K562 (cell line): ENCODE measurements at regions not wholly inside any gene's neighbourhood (a gene's known extent, or its start where the extent isn't known, plus 50 kb on each side); places are given as distances from the start of the nearest gene placed in this dataset.
A peak's percentile ranks its signal among the peaks of the same experiment; 100 is the strongest.

Source experiments
- ATAC-seq: fragments of 200-7000 bp; cut with Tn5 transposase; 3 replicates; pipeline ENCODE4 v1.9.1; 2020; ENCODE audit warnings: moderate library complexity
- BruUV-seq: library from RNA; stranded (reverse); fragments of 400-500 nt; replicated peaks from 2 replicates; lab custom pipeline; 2021; lab: Mats Ljungman, UMichigan
- CTCF ChIA-PET: fragments of 300-600 bp; formaldehyde crosslinking; extraction: SDS; loops from one replicate; lab custom pipeline; 2021; ENCODE audit warnings: low intra/inter-chr PET ratio; lab: Yijun Ruan, JAX
- POLR2A ChIA-PET: fragments of 300-600, 350-650 bp; sonication (Branson Sonifier 250); formaldehyde crosslinking; extraction: SDS; loops from one replicate; lab custom pipeline; 2021; ENCODE audit warnings: antibody characterized with exemption, inconsistent platforms; lab: Yijun Ruan, JAX
- DNase-seq, 4 experiments: peaks; one replicate each; pipeline versions ENCODE4 v3.0.0 to v3.0.0-alpha.2; 2011 to 2018; ENCODE audit warnings: low spot score in 3 of 4, mixed read lengths in 3 of 4; ENCODE audit errors: extremely low read depth in 1 of 4
- FAIRE-seq: peaks from 2 replicates; lab custom pipeline; 2011; peaks lifted over from hg19 to GRCh38; lab: Jason Lieb, UNC
- H2AFZ ChIP-seq: 2 replicates; pipeline ENCODE4 v1.6.0; 2011; ENCODE audit warnings: low read depth, low read length, control low read depth, inconsistent platforms
- H3K27ac ChIP-seq: fragments of 200-600 bp; 3 replicates; pipeline ENCODE4 v1.8.0; 2011; ENCODE audit warnings: low read depth, mild to moderate bottlenecking, control low read depth, inconsistent platforms, low read length, moderate library complexity, mixed read lengths; ENCODE audit errors: extremely low read depth
- H3K27me3 ChIP-seq, 2 experiments: fragments of 300-600 bp in 1 of 2; 2 replicates in 1 of 2; 3 replicates in 1 of 2; pipeline versions ENCODE4 v1.6.0 to v1.8.0; 2011; ENCODE audit warnings: inconsistent platforms in 2 of 2, low read length in 2 of 2, mild to moderate bottlenecking in 1 of 2, mixed read lengths in 1 of 2, moderate library complexity in 1 of 2; ENCODE audit not compliant: control insufficient read depth in 2 of 2, insufficient read depth in 2 of 2
- H3K36me3 ChIP-seq: fragments of 300-600 bp; 3 replicates; pipeline ENCODE4 v1.8.0; 2011; ENCODE audit warnings: mild to moderate bottlenecking, low read length, inconsistent platforms; ENCODE audit not compliant: control insufficient read depth, insufficient read depth
- H3K4me1 ChIP-seq, 2 experiments: fragments of 200-600 bp in 1 of 2; replicated peaks in 1 of 2; 2 replicates in 1 of 2; 3 replicates in 1 of 2; pipeline versions ENCODE4 v1.5.1 to v1.8.0; 2011; ENCODE audit warnings: inconsistent platforms in 2 of 2, low read length in 2 of 2, mild to moderate bottlenecking in 1 of 2, mixed read lengths in 1 of 2, moderate library complexity in 1 of 2; ENCODE audit not compliant: control insufficient read depth in 2 of 2, insufficient read depth in 2 of 2
- H3K4me2 ChIP-seq: 2 replicates; pipeline ENCODE4 v1.6.1; 2011; ENCODE audit warnings: low read length, control low read depth, inconsistent platforms, mixed read lengths; ENCODE audit not compliant: insufficient read depth
- H3K4me3 ChIP-seq: fragments of 200-600 bp; sonication (generic), shearing (Covaris generic); 2 replicates; pipeline ENCODE4 v1.5.1; 2016; ENCODE audit warnings: control low read depth, inconsistent platforms
- H3K79me2 ChIP-seq: fragments of 200-600 bp; 3 replicates; pipeline ENCODE4 v1.8.0; 2011; ENCODE audit warnings: low read length, inconsistent platforms; ENCODE audit not compliant: control insufficient read depth, insufficient read depth
- H3K9ac ChIP-seq, 2 experiments: 2 replicates each; pipeline versions ENCODE4 v1.6.0 to v1.6.1; 2011; ENCODE audit warnings: low read depth in 2 of 2, low read length in 2 of 2, control low read depth in 1 of 2, inconsistent platforms in 1 of 2, mild to moderate bottlenecking in 1 of 2, mixed read lengths in 1 of 2; ENCODE audit not compliant: insufficient read depth in 1 of 2
- H3K9me1 ChIP-seq: one replicate; pipeline ENCODE4 v1.6.0; 2011; ENCODE audit warnings: inconsistent platforms, mild to moderate bottlenecking, low read length, moderate library complexity; ENCODE audit not compliant: control insufficient read depth, insufficient read depth
- H3K9me3 ChIP-seq: replicated peaks from 2 replicates; pipeline ENCODE4 v1.5.1; 2011; ENCODE audit warnings: low read depth, low read length, inconsistent platforms; ENCODE audit not compliant: control insufficient read depth, insufficient read depth
- H4K20me1 ChIP-seq: replicated peaks from 2 replicates; pipeline ENCODE4 v1.6.1; 2011; ENCODE audit warnings: low read length, inconsistent platforms, mixed read lengths; ENCODE audit not compliant: control insufficient read depth, insufficient read depth
- E2F5 ChIP-seq: sonication (generic); formaldehyde crosslinking; IDR thresholded peaks from 2 replicates; pipeline ENCODE4 v1.8.0; 2022; ENCODE audit warnings: mild to moderate bottlenecking, missing genetic modification reagents
- KDM1A ChIP-seq, 2 experiments: fragments of 450-650 bp; IDR thresholded peaks; 2 replicates each; pipeline ENCODE4 v1.6.1; 2016; ENCODE audit warnings: mild to moderate bottlenecking in 2 of 2
- PBX2 ChIP-seq, 2 experiments: IDR thresholded peaks in 1 of 2; conservative IDR thresholded peaks in 1 of 2; 2 replicates each; pipeline ENCODE4 v1.6.1; 2016; ENCODE audit warnings: low read depth in 2 of 2, mild to moderate bottlenecking in 1 of 2, missing compliant biosample characterization in 1 of 2, missing genetic modification characterization in 1 of 2, moderate library complexity in 1 of 2
- U2AF2 ChIP-seq: fragments of 200-400 bp; formaldehyde crosslinking; optimal IDR thresholded peaks from 2 replicates; pipeline ENCODE3; 2017; ENCODE audit warnings: low read depth, mild to moderate bottlenecking, low read length
- WGBS: fragments of 100-300 bp; shearing (Covaris generic); methylation state at CpG from one replicate; pipeline ENCODE4 v1.1.6; 2016; ENCODE audit warnings: low coverage, mixed read lengths; ENCODE audit not compliant: insufficient coverage; ENCODE audit errors: missing lambda C conversion rate; 5-methylcytosine and 5-hydroxymethylcytosine counted together
- in situ Hi-C: fragments of 300-500 bp; cut with MboI; formaldehyde crosslinking; loops from 4 replicates; pipeline ENCODE4 v1.15.0; 2018; ENCODE audit warnings: inconsistent platforms, mixed read lengths
- intact Hi-C: fragments of 100-400 bp; cut with micrococcal nuclease; formaldehyde crosslinking; loops from 2 replicates; pipeline ENCODE4 v1.14.2; 2022
- TF ChIP-seq, protein P1 (sequence below), 3 experiments: fragments of 200-800 bp in 1 of 3; sonication (Bioruptor generic) in 1 of 3; sonication (generic) in 1 of 3; formaldehyde crosslinking in 1 of 3; IDR thresholded peaks; 2 replicates each; pipeline versions ENCODE4 v1.6.1 to v1.8.0; 2016 to 2022; ENCODE audit warnings: mild to moderate bottlenecking in 2 of 3, missing compliant biosample characterization in 2 of 3, missing genetic modification characterization in 2 of 3, missing genetic modification reagents in 1 of 3

- no peak for TF ChIP-seq PBX2 (CRISPR knock-in tag; IDR thresholded peaks at IDR 0.05; ENCODE audit: low read depth)
- TF ChIP-seq PBX2 (tag; conservative IDR thresholded peaks at IDR 0.05; ENCODE audit: low read depth) = no peak
- TF ChIP-seq KDM1A (IDR thresholded peaks at IDR 0.05) = no peak
- TF ChIP-seq E2F5 (CRISPR knock-in tag) = no peak
- TF ChIP-seq U2AF2 = no peak
- TF ChIP-seq, protein P1, sequence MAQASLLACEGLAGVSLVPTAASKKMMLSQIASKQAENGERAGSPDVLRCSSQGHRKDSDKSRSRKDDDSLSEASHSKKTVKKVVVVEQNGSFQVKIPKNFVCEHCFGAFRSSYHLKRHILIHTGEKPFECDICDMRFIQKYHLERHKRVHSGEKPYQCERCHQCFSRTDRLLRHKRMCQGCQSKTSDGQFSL (CRISPR knock-in tag; IDR thresholded peaks at IDR 0.05) = no peak
- TF ChIP-seq, protein P1 (tag; IDR thresholded peaks at IDR 0.05) = no peak
- 35% methylated on average over 6 of the region's 6 CpGs for WGBS
- H3K36me3 ChIP-seq = no peaks in the 10 kb centered on the region
- BruUV-seq = no TSS peak
- H3K9me1 ChIP-seq = no peaks in the 10 kb centered on the region
- H3K79me2 ChIP-seq = no peaks in the 10 kb centered on the region
- no peaks in the 10 kb centered on the region for H4K20me1 ChIP-seq
- in situ Hi-C loops = no loop called here
- H3K9ac ChIP-seq = no peak overlapping the region
- ChIA-PET CTCF (no interaction called here), POLR2A (interaction anchor here (0.5 to 1.6 kb wide), 2 partner anchors 12 to 297 kb away, joined by 3 read pairs; no protein-coding TSS in a partner anchor)
- no peak overlapping the region for H3K4me3 ChIP-seq
- no peak for FAIRE-seq
- no peak overlapping the region for H3K4me2 ChIP-seq
- DNase-seq = no peak
- no peak overlapping the region for H3K27ac ChIP-seq
- H3K4me1 ChIP-seq = peaks cover 0 to 6% of the 10 kb centered on the region in 2 experiments; a peak in 1 of 5 replicates
- H2AFZ ChIP-seq = peak overlapping the region; percentile 15; the same call in 1 of the 2 replicates
- no peaks in the 10 kb centered on the region for H3K27me3 ChIP-seq
- H3K9me3 ChIP-seq = no peaks in the 10 kb centered on the region; the same call in 1 of the 2 replicates
- intact Hi-C loops = no loop called here
- no peak for ATAC-seq
Measured at GRCh38 chr6:14810021-14810420, 435.8 kb upstream of the JARID2 start.
